ENCODE measurements at regions not wholly inside any gene's neighbourhood (a gene's known extent, or its start where the extent isn't known, plus 50 kb on each side); places are given as distances from the start of the nearest gene placed in this dataset.

DNA sequence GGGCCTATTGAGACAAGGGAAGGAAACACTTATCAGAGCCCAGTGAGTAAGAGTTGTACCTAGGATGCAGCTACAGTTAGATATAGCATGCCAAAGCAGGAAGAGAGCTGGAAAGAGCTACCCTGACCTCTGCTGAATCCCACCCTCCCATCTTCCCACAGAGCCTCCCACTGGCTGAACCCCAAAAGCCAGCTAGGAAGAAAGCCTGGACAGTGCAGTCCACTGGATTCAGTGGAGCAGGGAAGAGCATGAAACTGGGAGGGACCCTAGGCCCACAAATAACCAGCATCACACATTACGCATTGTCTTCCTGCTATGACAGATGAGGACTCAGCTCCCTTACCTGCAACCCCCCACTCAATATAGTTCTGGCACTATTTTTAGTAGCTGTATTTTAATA, 81.5 kb upstream of the AKAP13 start (continued):
- no peak for TF ChIP-seq HCFC1 (IDR thresholded peaks at IDR 0.05; ENCODE audit: low read length)
- TF ChIP-seq, protein P1, sequence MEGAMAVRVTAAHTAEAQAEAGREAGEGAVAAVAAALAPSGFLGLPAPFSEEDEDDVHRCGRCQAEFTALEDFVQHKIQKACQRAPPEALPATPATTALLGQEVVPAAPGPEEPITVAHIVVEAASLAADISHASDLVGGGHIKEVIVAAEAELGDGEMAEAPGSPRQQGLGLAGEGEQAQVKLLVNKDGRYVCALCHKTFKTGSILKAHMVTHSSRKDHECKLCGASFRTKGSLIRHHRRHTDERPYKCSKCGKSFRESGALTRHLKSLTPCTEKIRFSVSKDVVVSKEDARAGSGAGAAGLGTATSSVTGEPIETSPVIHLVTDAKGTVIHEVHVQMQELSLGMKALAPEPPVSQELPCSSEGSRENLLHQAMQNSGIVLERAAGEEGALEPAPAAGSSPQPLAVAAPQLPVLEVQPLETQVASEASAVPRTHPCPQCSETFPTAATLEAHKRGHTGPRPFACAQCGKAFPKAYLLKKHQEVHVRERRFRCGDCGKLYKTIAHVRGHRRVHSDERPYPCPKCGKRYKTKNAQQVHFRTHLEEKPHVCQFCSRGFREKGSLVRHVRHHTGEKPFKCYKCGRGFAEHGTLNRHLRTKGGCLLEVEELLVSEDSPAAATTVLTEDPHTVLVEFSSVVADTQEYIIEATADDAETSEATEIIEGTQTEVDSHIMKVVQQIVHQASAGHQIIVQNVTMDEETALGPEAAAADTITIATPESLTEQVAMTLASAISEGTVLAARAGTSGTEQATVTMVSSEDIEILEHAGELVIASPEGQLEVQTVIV (IDR thresholded peaks at IDR 0.05; ENCODE audit: borderline replicate concordance, partially characterized antibody), result no peak

DNA sequence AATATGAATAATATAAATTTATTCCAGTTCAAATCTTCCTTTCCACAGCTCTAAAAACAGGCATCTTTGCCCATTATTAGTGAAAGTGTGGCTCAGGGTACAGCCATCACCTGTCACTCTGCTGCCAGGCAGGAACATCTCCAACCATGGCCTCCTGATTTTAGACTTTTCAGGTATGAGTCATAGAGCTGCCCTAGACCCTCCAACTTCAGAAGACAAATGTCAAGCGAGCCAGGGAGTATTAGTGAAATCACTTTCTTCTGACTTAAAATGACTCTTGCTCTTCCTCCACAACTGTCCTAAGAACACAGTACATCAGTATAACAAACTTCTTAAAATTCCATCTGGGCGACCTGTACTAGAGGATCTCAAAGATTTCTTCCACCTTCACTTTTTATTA, 78.1 kb upstream of the AKAP13 start:
- DNase-seq (ENCODE audit: low read depth, low spot score) (no peak), ATAC-seq (no peak; the same call in 2 of the 3 replicates), FAIRE-seq (peak; percentile 27)
- Histone ChIP-seq H3K27me3 (replicated peaks in 1 of 2; ENCODE audit: control insufficient read depth in 2 of 2, insufficient read depth in 2 of 2, low read length in 1 of 2) (no peaks in the 10 kb centered on the region), H3K79me2 (ENCODE audit: control insufficient read depth, insufficient read depth, low read length) (no peaks in the 10 kb centered on the region), H3K9ac (ENCODE audit: control insufficient read depth, insufficient read depth, low read length) (no peak overlapping the region), H3K9me3 (replicated peaks; ENCODE audit: control insufficient read depth, insufficient read depth, low read length) (no peaks in the 10 kb centered on the region; the same call in 2 of the 3 replicates), H2AFZ (ENCODE audit: control insufficient read depth, low read depth, low read length) (no peak overlapping the region), H3K27ac (ENCODE audit: control insufficient read depth, insufficient read depth) (no peak overlapping the region), H3K4me2 (ENCODE audit: control insufficient read depth, insufficient read depth) (no peak overlapping the region), H3K36me3 (ENCODE audit: control insufficient read depth in 2 of 2, insufficient read depth in 2 of 2, low read length in 1 of 2) (no peaks in the 10 kb centered on the region), H3K4me3 (no peak overlapping the region), H3K4me1 (ENCODE audit: control insufficient read depth, insufficient read depth, low read length) (peaks cover 8% of the 10 kb centered on the region), H4K20me1 (ENCODE audit: control insufficient read depth, insufficient read depth) (no peaks in the 10 kb centered on the region)
- in situ Hi-C loops (cut with MboI) (no loop called here), intact Hi-C loops (cut with micrococcal nuclease; ENCODE audit: unreplicated experiment) (no loop called here)
- BruUV-seq (replicated peaks), result no TSS peak
- SMC1A ChIA-PET (ENCODE audit: uncharacterized antibody, unreplicated experiment), result interaction anchor here (0.6 to 10.9 kb wide), 7 partner anchors 10 to 434 kb away, joined by 3 to 192 read pairs (median 7); no protein-coding TSS in a partner anchor
- TF ChIP-seq PML (IDR thresholded peaks at IDR 0.05; ENCODE audit: low read length), result no peak
- TF ChIP-seq JUNB (IDR thresholded peaks at IDR 0.05), result peak; percentile 62
- TF ChIP-seq, protein P2, sequence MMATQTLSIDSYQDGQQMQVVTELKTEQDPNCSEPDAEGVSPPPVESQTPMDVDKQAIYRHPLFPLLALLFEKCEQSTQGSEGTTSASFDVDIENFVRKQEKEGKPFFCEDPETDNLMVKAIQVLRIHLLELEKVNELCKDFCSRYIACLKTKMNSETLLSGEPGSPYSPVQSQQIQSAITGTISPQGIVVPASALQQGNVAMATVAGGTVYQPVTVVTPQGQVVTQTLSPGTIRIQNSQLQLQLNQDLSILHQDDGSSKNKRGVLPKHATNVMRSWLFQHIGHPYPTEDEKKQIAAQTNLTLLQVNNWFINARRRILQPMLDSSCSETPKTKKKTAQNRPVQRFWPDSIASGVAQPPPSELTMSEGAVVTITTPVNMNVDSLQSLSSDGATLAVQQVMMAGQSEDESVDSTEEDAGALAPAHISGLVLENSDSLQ (IDR thresholded peaks at IDR 0.05), result peak; percentile 28; the same call in 1 of the 2 replicates
- no peak for TF ChIP-seq SREBF2 (IDR thresholded peaks at IDR 0.05; ENCODE audit: low read length)
- CTCF ChIA-PET, result interaction anchor here (0.6 to 9.5 kb wide), 6 partner anchors 9 to 203 kb away, joined by 3 to 174 read pairs (median 4); no protein-coding TSS in a partner anchor
- RAD21 ChIA-PET (ENCODE audit: unreplicated experiment), result interaction anchor here (1.6 to 9.7 kb wide), 3 partner anchors 16 to 111 kb away, joined by 4 to 177 read pairs (median 16); no protein-coding TSS in a partner anchor
- POLR2A ChIA-PET, result interaction anchor here (0.7 to 1.0 kb wide), 4 partner anchors 14 to 571 kb away, joined by 3 to 4 read pairs (median 3); no protein-coding TSS in a partner anchor
- 30% methylated on average over 2 of the region's 2 CpGs for WGBS (ENCODE audit: insufficient coverage, insufficient replicate concordance, low lambda C conversion rate, missing lambda C conversion rate)

Data from GM12878 (cell line).